Upper lobe of left lung (tissue), 6 donors: ENCODE measurements at regions not wholly inside any gene's neighbourhood (a gene's known extent, or its start where the extent isn't known, plus 50 kb on each side); places are given as distances from the start of the nearest gene placed in this dataset.
A peak's percentile ranks its signal among the peaks of the same experiment; 100 is the strongest.

ENCODE experiments used
- ATAC-seq, 2 donors: fragments of 200-7000 bp; cut with Tn5 transposase; one replicate each; pipeline ENCODE4 v1.9.1; 2022; ENCODE audit warnings: mild to moderate bottlenecking in 2 of 2, moderate library complexity in 2 of 2; ENCODE audit not compliant: low FRiP score in 2 of 2
- DNase-seq, 2 donors: peaks; one replicate each; pipeline ENCODE4 v3.0.0-alpha.2; 2019 to 2020
- H3K27ac ChIP-seq, 4 donors: fragments of 200-600 bp; sonication (generic); one replicate each; pipeline ENCODE4 v1.5.1; 2016 to 2019
- H3K27me3 ChIP-seq, 4 donors: fragments of 200-600 bp; sonication (generic); one replicate each; pipeline ENCODE4 v1.5.1; 2017 to 2019
- H3K36me3 ChIP-seq, 4 donors: fragments of 200-600 bp; sonication (generic); one replicate each; pipeline ENCODE4 v1.5.1; 2016 to 2019
- H3K4me1 ChIP-seq, 4 donors: fragments of 200-600 bp; sonication (generic); one replicate each; pipeline ENCODE4 v1.5.1; 2018 to 2019
- H3K4me3 ChIP-seq, 4 donors: fragments of 200-600 bp; sonication (generic); one replicate each; pipeline ENCODE4 v1.5.1; 2017 to 2019; ENCODE audit warnings: mild to moderate bottlenecking in 2 of 4, moderate library complexity in 1 of 4
- H3K9me3 ChIP-seq, 4 donors: fragments of 200-600 bp; sonication (generic); one replicate each; pipeline ENCODE4 v1.5.1; 2018 to 2019
- CTCF ChIP-seq, 6 experiments: fragments of 450-650 bp in 4 of 6; fragments of 200-600 bp in 2 of 6; sonication (generic) in 2 of 6; IDR thresholded peaks; one replicate each; pipeline ENCODE4 v1.5.1; 2016 to 2019; ENCODE audit warnings: antibody characterized with exemption in 6 of 6
- EP300 ChIP-seq, 4 donors: sonication (generic); formaldehyde crosslinking; IDR thresholded peaks; one replicate each; pipeline ENCODE4 v1.5.1; 2017; ENCODE audit warnings: antibody characterized with exemption in 4 of 4, control low read depth in 2 of 4
- POLR2A ChIP-seq, 4 donors: fragments of 450-650 bp; IDR thresholded peaks; one replicate each; pipeline ENCODE4 v1.5.1; 2016 to 2017; ENCODE audit warnings: antibody characterized with exemption in 4 of 4, mild to moderate bottlenecking in 2 of 4
- POLR2AphosphoS5 ChIP-seq, 2 donors: sonication (generic); formaldehyde crosslinking; IDR thresholded peaks; one replicate each; pipeline ENCODE4 v1.5.1; 2017; ENCODE audit warnings: antibody characterized with exemption in 2 of 2
- WGBS, 2 donors: methylation state at CpG; one replicate each; pipeline ENCODE4 v1.1.5; 2017 to 2018; 5-methylcytosine and 5-hydroxymethylcytosine counted together
- donor health status: DM: no; HTN: no; CAD: no; lungs with moderate emphysema.
- donor health status: DM: no; HTN: yes; CAD: no; lungs with severe emphysema.

- Histone ChIP-seq H3K36me3 (no peaks in the 10 kb centered on the region), H3K27me3 (no peaks in the 10 kb centered on the region), H3K27ac (no peak overlapping the region), H3K4me3 (no peak overlapping the region), H3K4me1 (no peaks in the 10 kb centered on the region), H3K9me3 (no peaks in the 10 kb centered on the region)
- 68 to 75% methylated on average over 1 of the region's 1 CpG for WGBS, 2 donors
- ATAC-seq (no peak), DNase-seq (no peak)
- no peak for TF ChIP-seq POLR2A (IDR thresholded peaks at IDR 0.05)
- no peak for TF ChIP-seq CTCF (IDR thresholded peaks at IDR 0.05)
- no peak for TF ChIP-seq EP300 (IDR thresholded peaks at IDR 0.05)
- TF ChIP-seq POLR2AphosphoS5 (IDR thresholded peaks at IDR 0.05) = no peak
Observed at GRCh38 chr13:21967871-21968270, 297.0 kb downstream of the FGF9 start.

- no peak for DNase-seq
- no peaks in the 10 kb centered on the region for H3K9me3 ChIP-seq
- WGBS, 2 donors = 83 to 86% methylated on average over 6 to 7 of the region's 7 CpGs
- no peak overlapping the region for H3K4me3 ChIP-seq
- no peaks in the 10 kb centered on the region for H3K4me1 ChIP-seq
- TF ChIP-seq POLR2AphosphoS5 (IDR thresholded peaks at IDR 0.05) = no peak
- TF ChIP-seq EP300 (IDR thresholded peaks at IDR 0.05) = no peak
- TF ChIP-seq CTCF (IDR thresholded peaks at IDR 0.05) = no peak
- TF ChIP-seq POLR2A (IDR thresholded peaks at IDR 0.05) = no peak
- peak in 1 of 2 donors; percentile 34 for ATAC-seq
- no peaks in the 10 kb centered on the region for H3K27me3 ChIP-seq
- H3K27ac ChIP-seq = no peak overlapping the region
- no peaks in the 10 kb centered on the region for H3K36me3 ChIP-seq
Observed at GRCh38 chr13:21970172-21970571, 299.3 kb downstream of the FGF9 start.

- no peaks in the 10 kb centered on the region for H3K36me3 ChIP-seq
- ATAC-seq = peak in 1 of 2 donors; percentile 32
- TF ChIP-seq CTCF (IDR thresholded peaks at IDR 0.05) (no peak), EP300 (IDR thresholded peaks at IDR 0.05) (no peak)
- DNase-seq = no peak
- no peaks in the 10 kb centered on the region for H3K27me3 ChIP-seq
- no peak overlapping the region for H3K4me3 ChIP-seq
- 88 to 91% methylated on average over 4 of the region's 4 CpGs for WGBS, 2 donors
- no peaks in the 10 kb centered on the region for H3K4me1 ChIP-seq
- H3K9me3 ChIP-seq = no peaks in the 10 kb centered on the region
- H3K27ac ChIP-seq = no peak overlapping the region
Observed at GRCh38 chr13:21970918-21971317, 300.0 kb downstream of the FGF9 start.

GRCh38 chr13:21971662-21972621 is 301.1 kb downstream of the FGF9 start:
- no peak for DNase-seq
- ATAC-seq = peak; percentile 9 to 63
- H3K36me3 ChIP-seq = no peaks in the 10 kb centered on the region
- WGBS, 2 donors = 60 to 70% methylated on average over 7 of the region's 7 CpGs
- no peaks in the 10 kb centered on the region for H3K27me3 ChIP-seq
- H3K9me3 ChIP-seq = no peaks in the 10 kb centered on the region
- no peak overlapping the region for H3K27ac ChIP-seq
- H3K4me1 ChIP-seq = no peaks in the 10 kb centered on the region
- H3K4me3 ChIP-seq = no peak overlapping the region
- TF ChIP-seq CTCF (IDR thresholded peaks at IDR 0.05) (no peak), EP300 (IDR thresholded peaks at IDR 0.05) (no peak), POLR2A (IDR thresholded peaks at IDR 0.05) (no peak), POLR2AphosphoS5 (IDR thresholded peaks at IDR 0.05) (no peak)
